ENCODE measurements at regions not wholly inside any gene's neighbourhood (a gene's known extent, or its start where the extent isn't known, plus 50 kb on each side); places are given as distances from the start of the nearest gene placed in this dataset.
"Not testable (repeated sequence)": the region's sequence is repeated elsewhere in the genome, so short reads cannot be mapped to it uniquely, and the experiment has no call there.

DNA sequence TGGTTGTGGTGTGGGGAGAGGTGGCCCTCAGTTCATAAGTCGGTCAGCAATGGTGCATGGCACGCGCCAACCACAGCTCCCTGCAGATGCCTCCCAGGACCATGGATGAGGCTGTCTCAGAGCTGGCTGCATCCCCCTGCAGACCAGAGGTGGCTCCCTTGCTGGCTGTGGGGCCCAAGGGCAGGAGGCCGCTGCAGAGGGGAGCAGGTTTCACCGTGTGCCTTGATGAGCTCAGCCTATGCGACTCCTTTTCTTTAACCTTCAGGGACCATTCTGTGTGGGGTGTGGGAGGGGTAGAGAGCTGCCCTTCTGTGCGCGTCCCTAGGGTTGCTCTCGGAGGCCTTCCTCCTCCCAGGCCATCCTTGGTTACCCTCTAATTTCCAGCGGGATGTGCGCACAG, 152.4 kb downstream of the ACTR3B start:
- DNase-seq (ENCODE audit: low read depth), result no peak
- H3K4me3 ChIP-seq (replicated peaks; ENCODE audit: low read depth, low read length), result no peak overlapping the region
- TF ChIP-seq, protein P1, sequence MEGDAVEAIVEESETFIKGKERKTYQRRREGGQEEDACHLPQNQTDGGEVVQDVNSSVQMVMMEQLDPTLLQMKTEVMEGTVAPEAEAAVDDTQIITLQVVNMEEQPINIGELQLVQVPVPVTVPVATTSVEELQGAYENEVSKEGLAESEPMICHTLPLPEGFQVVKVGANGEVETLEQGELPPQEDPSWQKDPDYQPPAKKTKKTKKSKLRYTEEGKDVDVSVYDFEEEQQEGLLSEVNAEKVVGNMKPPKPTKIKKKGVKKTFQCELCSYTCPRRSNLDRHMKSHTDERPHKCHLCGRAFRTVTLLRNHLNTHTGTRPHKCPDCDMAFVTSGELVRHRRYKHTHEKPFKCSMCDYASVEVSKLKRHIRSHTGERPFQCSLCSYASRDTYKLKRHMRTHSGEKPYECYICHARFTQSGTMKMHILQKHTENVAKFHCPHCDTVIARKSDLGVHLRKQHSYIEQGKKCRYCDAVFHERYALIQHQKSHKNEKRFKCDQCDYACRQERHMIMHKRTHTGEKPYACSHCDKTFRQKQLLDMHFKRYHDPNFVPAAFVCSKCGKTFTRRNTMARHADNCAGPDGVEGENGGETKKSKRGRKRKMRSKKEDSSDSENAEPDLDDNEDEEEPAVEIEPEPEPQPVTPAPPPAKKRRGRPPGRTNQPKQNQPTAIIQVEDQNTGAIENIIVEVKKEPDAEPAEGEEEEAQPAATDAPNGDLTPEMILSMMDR (IDR thresholded peaks at IDR 0.05; ENCODE audit: low read length, missing control alignments), result no peak

DNA sequence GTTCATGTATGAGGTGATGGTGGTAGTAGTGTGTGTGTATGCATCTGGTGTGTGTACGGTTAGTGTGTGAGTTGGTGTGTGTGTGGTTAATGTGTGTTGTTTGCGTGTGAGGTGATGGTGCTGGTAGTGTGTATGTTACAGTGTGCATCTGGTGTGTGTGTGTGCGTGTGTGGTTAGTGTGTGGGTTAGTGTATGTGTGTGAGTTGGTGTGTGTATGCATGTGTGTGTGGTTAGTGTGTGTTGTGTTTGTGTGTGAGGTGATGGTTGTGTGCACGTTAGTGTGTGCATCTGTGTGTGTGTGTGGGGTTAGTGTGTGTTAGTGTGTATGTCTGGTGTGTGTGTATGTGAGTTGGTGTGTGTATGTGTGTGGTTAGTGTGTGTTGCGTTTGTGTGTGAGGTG, 153.0 kb downstream of the ACTR3B start:
- no peak for DNase-seq (ENCODE audit: low read depth)
- H3K4me3 ChIP-seq (replicated peaks; ENCODE audit: low read depth, low read length), result no peak overlapping the region
- TF ChIP-seq, protein P1 (IDR thresholded peaks at IDR 0.05; ENCODE audit: low read length, missing control alignments), result no peak

DNA sequence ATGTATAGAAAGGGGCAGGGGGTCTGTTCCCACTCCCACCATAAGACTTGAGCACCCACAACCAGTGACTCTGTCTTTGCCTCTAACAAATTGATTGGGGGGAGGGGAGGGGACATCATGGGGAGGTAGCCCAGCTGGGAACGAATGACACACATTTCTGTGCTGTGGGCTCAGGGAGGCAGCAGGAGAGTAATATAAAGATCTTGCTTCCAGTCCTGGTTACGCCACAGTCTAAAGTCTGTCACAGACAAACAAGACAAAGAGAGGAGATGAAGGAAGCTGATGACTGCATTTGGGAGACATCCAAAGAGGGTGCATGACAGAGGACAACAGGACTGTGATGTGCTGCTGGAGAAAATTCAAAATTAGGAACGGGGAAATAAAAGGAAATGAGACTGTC, 153.9 kb downstream of the ACTR3B start:
- TF ChIP-seq, protein P1 (IDR thresholded peaks at IDR 0.05; ENCODE audit: low read length, missing control alignments), result no peak
- no peak overlapping the region for H3K4me3 ChIP-seq (replicated peaks; ENCODE audit: low read depth, low read length)

DNA sequence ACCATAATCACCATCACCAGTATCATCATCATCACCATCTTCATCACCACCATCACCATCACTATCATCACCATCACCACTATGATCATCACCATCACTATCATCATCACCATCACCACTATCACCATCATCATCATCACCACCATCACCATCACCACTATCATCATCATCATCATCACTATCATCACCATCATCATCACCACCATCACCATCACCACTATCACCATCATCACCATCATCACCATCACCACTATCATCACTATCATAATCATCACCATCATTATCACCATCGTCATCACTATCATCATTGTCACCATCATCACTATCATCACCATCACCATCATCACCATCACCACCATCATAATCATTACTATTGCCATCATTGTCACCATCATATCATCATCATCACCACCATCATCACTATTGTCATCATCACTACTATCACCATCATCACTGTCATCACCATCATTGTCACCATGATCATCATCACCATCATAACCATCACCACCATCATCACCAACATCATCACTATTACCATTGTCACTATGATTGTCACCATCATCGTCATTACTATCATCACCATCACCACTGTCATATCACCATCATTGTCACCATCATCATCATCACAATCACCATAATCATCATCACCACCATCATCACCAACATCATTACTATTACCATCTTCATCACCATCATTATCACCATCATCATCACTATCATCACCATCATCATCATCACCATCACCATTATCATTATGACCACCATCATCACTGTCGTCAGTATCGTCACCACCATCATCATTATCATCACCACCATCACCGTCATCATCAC, 154.7 kb downstream of the ACTR3B start:
- TF ChIP-seq, protein P1 (IDR thresholded peaks at IDR 0.05; ENCODE audit: low read length, missing control alignments), result no peak
- H3K4me3 ChIP-seq (replicated peaks; ENCODE audit: low read depth, low read length), result no peak overlapping the region
- DNase-seq (ENCODE audit: low read depth), result no peak

More for the DNA sequence above, 153.9 kb downstream of the ACTR3B start:
- no peak for DNase-seq (ENCODE audit: low read depth)

DNA sequence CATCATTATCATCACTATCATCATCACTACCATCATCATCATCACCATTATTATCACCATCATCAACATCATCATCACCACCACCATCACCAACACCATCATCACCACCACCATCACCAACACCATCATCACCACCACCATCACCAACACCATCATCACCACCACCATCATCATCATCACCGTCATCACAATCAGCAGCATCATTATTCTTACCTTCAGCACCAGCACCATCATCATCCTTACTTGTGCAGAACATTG, 155.2 kb downstream of the ACTR3B start:
- not testable (repeated sequence) for DNase-seq (ENCODE audit: low read depth); H3K4me3 ChIP-seq (replicated peaks; ENCODE audit: low read depth, low read length)

DNA sequence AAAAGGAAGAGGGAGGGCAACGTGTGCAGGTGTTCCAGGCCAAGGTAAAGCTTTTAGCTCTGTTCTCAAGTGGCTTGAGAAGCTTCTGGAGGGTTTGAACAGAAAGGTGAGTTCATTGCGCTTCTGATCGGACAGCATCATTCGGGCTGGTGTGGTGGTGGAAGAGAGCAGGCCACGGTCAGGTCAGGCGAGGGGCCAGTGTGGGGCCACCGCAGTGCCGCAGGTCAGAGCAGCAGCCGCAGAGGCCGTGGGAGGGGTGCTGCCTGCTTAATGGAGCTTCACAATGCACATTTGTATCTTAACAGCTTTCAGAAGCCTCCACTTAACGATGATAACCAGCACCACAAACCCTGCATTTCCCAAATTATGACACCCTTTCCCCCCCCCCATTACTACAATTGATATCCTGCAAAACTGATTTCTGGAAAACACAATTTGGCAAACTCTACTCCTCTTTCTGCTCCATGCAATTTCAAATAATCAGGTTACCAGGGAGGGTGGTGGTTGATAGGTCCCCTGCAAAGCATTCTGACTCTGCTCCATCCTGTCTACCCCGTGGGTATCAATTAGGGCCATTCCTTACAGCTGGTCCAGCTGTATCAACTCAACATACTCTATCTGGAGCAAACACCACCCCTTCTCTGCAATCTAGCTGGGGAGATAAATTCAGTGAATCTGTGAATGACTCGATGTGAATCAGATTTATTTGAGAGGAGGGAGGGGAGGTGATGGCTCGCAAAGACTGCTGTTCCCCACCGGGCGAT, 162.9 kb downstream of the ACTR3B start:
- no peak overlapping the region for H3K4me3 ChIP-seq (replicated peaks; ENCODE audit: low read depth, low read length)
- TF ChIP-seq, protein P1 (IDR thresholded peaks at IDR 0.05; ENCODE audit: low read length, missing control alignments), result no peak
- no peak for DNase-seq (ENCODE audit: low read depth)

DNA sequence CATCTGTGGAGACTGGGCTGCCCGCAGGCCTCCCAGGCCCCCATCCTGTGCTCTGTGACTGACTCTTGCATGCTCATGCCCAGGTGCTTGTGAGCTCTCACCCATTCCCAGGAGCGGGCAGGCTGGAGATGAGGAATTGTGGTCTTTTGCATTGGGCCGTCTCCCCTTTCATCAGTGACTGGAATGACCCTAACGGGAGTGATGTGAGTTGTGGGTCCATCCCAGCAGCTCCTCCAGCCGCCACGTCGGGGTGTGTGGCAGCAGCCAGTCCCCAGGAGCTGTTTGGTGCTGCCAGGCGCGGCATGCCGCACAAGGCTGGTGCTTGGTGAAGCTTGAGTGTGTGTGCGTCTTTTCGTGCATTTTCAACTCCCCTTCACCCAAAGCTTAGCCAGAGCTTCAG, 164.2 kb downstream of the ACTR3B start:
- TF ChIP-seq, protein P1 (IDR thresholded peaks at IDR 0.05; ENCODE audit: low read length, missing control alignments), result no peak
- no peak for DNase-seq (ENCODE audit: low read depth)
- no peak overlapping the region for H3K4me3 ChIP-seq (replicated peaks; ENCODE audit: low read depth, low read length)

Measured in fibroblast of pulmonary artery (primary cell).